Heart right ventricle (tissue), 16 donors: ENCODE measurements at regions not wholly inside any gene's neighbourhood (a gene's known extent, or its start where the extent isn't known, plus 50 kb on each side); places are given as distances from the start of the nearest gene placed in this dataset.

Experiments used
- ATAC-seq, 8 donors: fragments of 200-7000 bp; cut with Tn5 transposase; one replicate each; pipeline ENCODE4 v1.9.1; 2020; ENCODE audit warnings: mild to moderate bottlenecking in 8 of 8, moderate library complexity in 8 of 8, moderate number of reproducible peaks in 1 of 8
- DNase-seq, 2 donors: peaks; one replicate each; pipeline ENCODE4 v3.0.0-alpha.2; 2020
- H3K27ac ChIP-seq, 10 donors: fragments of 200-600 bp; sonication (generic) in 2 of 10; one replicate each; pipeline versions ENCODE4 v1.5.0 to v1.8.0; 2020 to 2022; ENCODE audit warnings: mild to moderate bottlenecking in 3 of 10
- H3K27me3 ChIP-seq, 7 donors: fragments of 200-600 bp; one replicate each; pipeline ENCODE4 v1.8.0; 2021 to 2022; ENCODE audit warnings: mild to moderate bottlenecking in 2 of 7
- H3K36me3 ChIP-seq, 9 donors: fragments of 200-600 bp; sonication (generic) in 1 of 9; one replicate each; pipeline versions ENCODE4 v1.5.0 to v1.8.0; 2020 to 2022; ENCODE audit warnings: mild to moderate bottlenecking in 2 of 9
- H3K4me1 ChIP-seq, 9 donors: fragments of 200-600 bp; sonication (generic) in 1 of 9; one replicate each; pipeline versions ENCODE4 v1.5.0 to v1.8.0; 2020 to 2022; ENCODE audit warnings: mild to moderate bottlenecking in 4 of 9
- H3K4me3 ChIP-seq, 10 donors: fragments of 200-600 bp; sonication (generic) in 2 of 10; one replicate each; pipeline versions ENCODE4 v1.5.0 to v1.8.0; 2020 to 2022; ENCODE audit warnings: mild to moderate bottlenecking in 7 of 10, moderate library complexity in 2 of 10
- H3K9me3 ChIP-seq, 11 donors: fragments of 200-600 bp in 10 of 11; sonication (generic) in 2 of 11; one replicate each; pipeline versions ENCODE4 v1.5.0 to v1.8.0; 2013 to 2022; ENCODE audit warnings: mild to moderate bottlenecking in 2 of 11, control low read depth in 1 of 11, moderate library complexity in 1 of 11
- WGBS, 2 donors: extraction: QIAGEN DNeasy Blood & Tissue Kit; methylation state at CpG; one replicate each; pipeline ENCODE4 v1.1.7; 2013; ENCODE audit warnings: inconsistent platforms in 1 of 2; 5-methylcytosine and 5-hydroxymethylcytosine counted together
- intact Hi-C, 10 donors: fragments of 100-400 bp; cut with DNase I; formaldehyde crosslinking; loops; one replicate each; pipeline versions ENCODE4 v1.11.1 to v1.14.2; 2022
- TF ChIP-seq, protein P1 (sequence below), 9 donors: fragments of 200-600 bp; sonication (generic) in 2 of 9; IDR thresholded peaks; one replicate each; pipeline versions ENCODE4 v1.5.0 to v1.8.0; 2021 to 2022; ENCODE audit warnings: antibody characterized with exemption in 9 of 9, mild to moderate bottlenecking in 5 of 9, moderate library complexity in 1 of 9
- donor health status: Arrhythmogenic right ventricular cardiomyopathy.
- donor health status: ischemic (EF 13 %, LVEDD 7.1; RV severe dilation, severe dysfunction).
- donor health status: healthy with polysubstance abuse.
- donor health status: DM: no; HTN: yes; CAD: no.
- donor health status: DM: no; HTN: no; CAD: no.
- donor health status: ischemic (EF 25% LVEDD 6.9; RV normal size, moderate dysfunction).
- donor health status: ischemic (EF 25% LVEDD 5.7; RV mildly dilated, moderate dysfunction).
- donor health status: healthy.
- donor health status: DM: yes; HTN: yes; CAD: no.
- donor health status: Ischemic cardiomyopathy.
- donor health status: ischemic (EF 35%, LVEDD 5.7; RV mildly dilated, moderate dysfunction).
- donor health status: nonischemic (EF 11% LVEDD 7.7; RV severe dilation, severe dysfunction).
- donor health status: DM: yes; HTN: yes; CAD: no.
- donor health status: PGD.
- donor health status: ischemic (EF 29% LVEDD 5.4; RV normal size, mild dysfunction).
- donor health status: nonischemic (EF 23%, LVEDD 6.1; RV moderate dilation, normal function).

DNA sequence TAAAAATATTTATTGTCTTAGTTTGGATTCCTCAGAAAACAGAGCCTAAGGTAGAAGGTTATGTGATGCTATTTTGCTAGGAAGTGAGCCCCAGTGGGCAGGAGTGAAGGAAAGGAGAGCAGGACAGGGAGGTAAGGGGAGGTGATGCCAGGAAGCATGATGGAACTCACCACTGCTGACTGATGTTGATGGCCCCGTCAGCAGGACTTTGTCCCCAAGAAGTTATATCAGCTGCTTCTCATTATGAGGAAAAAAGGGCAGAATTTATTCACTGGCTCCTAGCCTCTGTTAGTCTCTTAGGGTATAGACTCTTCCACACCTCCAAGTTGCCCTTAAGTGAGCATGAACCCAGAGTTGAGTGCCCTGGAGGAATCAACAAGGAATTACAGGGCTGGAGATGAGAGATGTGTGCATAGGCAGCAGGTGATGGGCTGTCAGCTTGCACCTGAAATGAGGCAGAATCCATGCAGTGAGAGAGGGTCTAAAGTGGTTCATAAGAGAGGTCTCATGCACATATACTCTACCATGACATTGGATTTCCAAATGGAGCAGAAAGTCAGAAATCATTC is 120.6 kb upstream of the NIPBL start:
- WGBS, 2 donors = 76 to 83% methylated on average over 1 of the region's 1 CpG
- no peak overlapping the region for H3K4me3 ChIP-seq
- intact Hi-C loops = no loop called here
- H3K27ac ChIP-seq = no peak overlapping the region
- ATAC-seq (no peak), DNase-seq (no peak)
- H3K9me3 ChIP-seq = no peaks in the 10 kb centered on the region
- H3K4me1 ChIP-seq = no peaks in the 10 kb centered on the region
- TF ChIP-seq, protein P1, sequence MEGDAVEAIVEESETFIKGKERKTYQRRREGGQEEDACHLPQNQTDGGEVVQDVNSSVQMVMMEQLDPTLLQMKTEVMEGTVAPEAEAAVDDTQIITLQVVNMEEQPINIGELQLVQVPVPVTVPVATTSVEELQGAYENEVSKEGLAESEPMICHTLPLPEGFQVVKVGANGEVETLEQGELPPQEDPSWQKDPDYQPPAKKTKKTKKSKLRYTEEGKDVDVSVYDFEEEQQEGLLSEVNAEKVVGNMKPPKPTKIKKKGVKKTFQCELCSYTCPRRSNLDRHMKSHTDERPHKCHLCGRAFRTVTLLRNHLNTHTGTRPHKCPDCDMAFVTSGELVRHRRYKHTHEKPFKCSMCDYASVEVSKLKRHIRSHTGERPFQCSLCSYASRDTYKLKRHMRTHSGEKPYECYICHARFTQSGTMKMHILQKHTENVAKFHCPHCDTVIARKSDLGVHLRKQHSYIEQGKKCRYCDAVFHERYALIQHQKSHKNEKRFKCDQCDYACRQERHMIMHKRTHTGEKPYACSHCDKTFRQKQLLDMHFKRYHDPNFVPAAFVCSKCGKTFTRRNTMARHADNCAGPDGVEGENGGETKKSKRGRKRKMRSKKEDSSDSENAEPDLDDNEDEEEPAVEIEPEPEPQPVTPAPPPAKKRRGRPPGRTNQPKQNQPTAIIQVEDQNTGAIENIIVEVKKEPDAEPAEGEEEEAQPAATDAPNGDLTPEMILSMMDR (IDR thresholded peaks at IDR 0.05) = no peak
- peaks cover 0 to 12% (median 0%) of the 10 kb centered on the region in 7 donors for H3K27me3 ChIP-seq
- H3K36me3 ChIP-seq = no peaks in the 10 kb centered on the region

DNA sequence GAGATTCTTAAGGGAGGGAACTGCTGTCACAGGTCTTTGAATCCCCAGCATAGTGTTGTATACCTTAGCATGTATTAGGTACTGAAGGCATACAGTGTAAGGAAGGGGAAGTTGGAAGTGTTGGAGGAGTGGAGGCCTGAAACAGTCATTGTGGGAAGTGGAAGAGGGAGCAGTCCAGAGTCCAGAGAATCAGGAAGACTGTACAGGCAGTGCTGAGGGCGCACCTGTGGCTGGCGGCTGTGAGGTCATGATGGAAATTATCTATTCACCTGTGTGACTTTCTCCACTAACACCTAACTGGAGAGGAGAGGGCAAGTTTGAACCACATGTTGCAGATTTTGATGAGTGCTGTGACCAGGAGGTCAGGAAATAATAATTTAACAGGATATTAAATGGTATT is 119.7 kb upstream of the NIPBL start:
- ATAC-seq = no peak
- no peaks in the 10 kb centered on the region for H3K9me3 ChIP-seq
- no peaks in the 10 kb centered on the region for H3K4me1 ChIP-seq
- WGBS, 2 donors = 92 to 96% methylated on average over 2 of the region's 2 CpGs
- TF ChIP-seq, protein P1 (IDR thresholded peaks at IDR 0.05) = no peak
- intact Hi-C loops = no loop called here
- peaks cover 0 to 12% (median 0%) of the 10 kb centered on the region in 7 donors for H3K27me3 ChIP-seq
- no peak for DNase-seq
- H3K4me3 ChIP-seq = no peak overlapping the region
- H3K36me3 ChIP-seq = no peaks in the 10 kb centered on the region
- no peak overlapping the region for H3K27ac ChIP-seq

DNA sequence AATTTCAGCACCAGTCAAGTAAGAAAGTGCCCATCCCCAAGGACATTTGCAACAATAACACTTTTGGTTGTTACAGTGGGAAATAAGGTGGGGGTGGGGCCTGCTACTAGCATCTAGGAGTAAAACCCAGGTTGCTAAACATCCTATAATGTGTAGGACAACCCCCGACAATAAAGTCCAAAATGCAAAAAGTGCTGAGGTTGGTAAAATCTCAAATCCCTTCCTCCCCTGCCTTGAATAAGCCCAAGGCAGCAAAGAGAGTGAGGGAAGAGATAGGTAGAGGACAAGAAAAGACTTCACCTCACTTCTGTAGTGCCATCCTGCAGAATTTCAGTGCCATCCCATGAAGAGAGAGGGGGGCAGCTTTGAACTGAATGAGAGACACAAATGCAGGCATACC is 117.5 kb upstream of the NIPBL start:
- H3K27ac ChIP-seq = no peak overlapping the region
- H3K4me3 ChIP-seq = no peak overlapping the region
- no peaks in the 10 kb centered on the region for H3K36me3 ChIP-seq
- intact Hi-C loops = no loop called here
- H3K4me1 ChIP-seq = no peaks in the 10 kb centered on the region
- H3K9me3 ChIP-seq = no peaks in the 10 kb centered on the region
- ATAC-seq = no peak
- 90 to 96% methylated on average over 1 of the region's 1 CpG for WGBS, 2 donors
- no peak for DNase-seq
- H3K27me3 ChIP-seq = peaks cover 0 to 12% (median 0%) of the 10 kb centered on the region in 7 donors
- TF ChIP-seq, protein P1 (IDR thresholded peaks at IDR 0.05) = no peak

DNA sequence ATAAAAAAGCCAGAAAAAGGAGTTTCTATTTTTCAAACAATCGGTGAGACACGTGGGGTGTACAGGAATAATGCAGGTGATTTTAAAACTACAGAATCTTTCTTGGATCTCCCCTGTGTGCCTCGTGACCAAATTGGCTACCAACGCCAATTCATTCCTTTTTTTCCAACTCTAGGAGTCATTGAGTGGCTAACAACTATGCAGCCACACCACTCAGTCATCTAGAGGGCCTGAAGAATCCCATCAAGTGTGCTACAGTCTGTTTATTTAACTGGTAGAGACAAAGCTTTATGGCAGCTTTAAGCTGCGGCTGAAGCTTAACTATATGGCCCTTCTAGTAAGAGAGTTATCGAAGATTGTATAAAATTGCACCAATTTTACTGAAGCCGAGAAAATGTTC is 113.1 kb upstream of the NIPBL start:
- no peak for ATAC-seq
- DNase-seq = no peak
- Histone ChIP-seq H3K4me3 (no peak overlapping the region), H3K36me3 (no peaks in the 10 kb centered on the region), H3K9me3 (peaks cover 0 to 8% (median 0%) of the 10 kb centered on the region in 11 donors), H3K27me3 (peaks cover 0 to 4% (median 0%) of the 10 kb centered on the region in 7 donors), H3K27ac (no peak overlapping the region), H3K4me1 (no peaks in the 10 kb centered on the region)
- intact Hi-C loops = no loop called here
- TF ChIP-seq, protein P1 (IDR thresholded peaks at IDR 0.05) = no peak
- whole genome bisulfite sequencing, 2 donors = 80 to 86% methylated on average over 7 of the region's 7 CpGs
